Choroid plexus epithelial cell (primary cell): ENCODE measurements at regions not wholly inside any gene's neighbourhood (a gene's known extent, or its start where the extent isn't known, plus 50 kb on each side); places are given as distances from the start of the nearest gene placed in this dataset.

Source experiments
- DNase-seq: peaks from one replicate; pipeline ENCODE4 v3.0.0-alpha.2; 2010; ENCODE audit warnings: low read depth
- H3K4me3 ChIP-seq: 2 replicates; pipeline ENCODE4 v1.5.1; 2011; ENCODE audit warnings: low read depth, mild to moderate bottlenecking, control low read depth, low read length, moderate library complexity
- CTCF ChIP-seq: conservative IDR thresholded peaks from 2 replicates; pipeline ENCODE4 v1.5.1; 2011; ENCODE audit warnings: low read depth, mild to moderate bottlenecking, control low read depth, inconsistent platforms, low read length, moderate library complexity

- DNase-seq: no peak
- TF ChIP-seq CTCF: no peak
- no peak overlapping the region for H3K4me3 ChIP-seq
Measured at GRCh38 chr4:179748837-179749236, 2306.6 kb upstream of the AGA start.

GRCh38 chr4:179750374-179750773, 2308.1 kb upstream of the AGA start:
- DNase-seq: peak; percentile 1
- no peak overlapping the region for H3K4me3 ChIP-seq
- no peak for TF ChIP-seq CTCF

GRCh38 chr4:179751669-179752068, 2309.4 kb upstream of the AGA start:
- TF ChIP-seq CTCF: no peak
- no peak for DNase-seq

GRCh38 chr4:179755322-179755721, 2313.1 kb upstream of the AGA start:
- no peak for TF ChIP-seq CTCF
- no peak for DNase-seq
- H3K4me3 ChIP-seq: no peak overlapping the region

More at GRCh38 chr4:179751669-179752068, 2309.4 kb upstream of the AGA start:
- no peak overlapping the region for H3K4me3 ChIP-seq

GRCh38 chr4:179757641-179758040, 2315.4 kb upstream of the AGA start:
- no peak for TF ChIP-seq CTCF
- no peak overlapping the region for H3K4me3 ChIP-seq
- no peak for DNase-seq

- TF ChIP-seq CTCF: no peak
- DNase-seq: no peak
- H3K4me3 ChIP-seq: no peak overlapping the region
Measured at GRCh38 chr4:179762840-179763239, 2320.6 kb upstream of the AGA start.

- DNase-seq: no peak
- TF ChIP-seq CTCF: no peak
- H3K4me3 ChIP-seq: no peak overlapping the region
Measured at GRCh38 chr4:179766938-179767337, 2324.7 kb upstream of the AGA start.
